ENCODE measurements at regions not wholly inside any gene's neighbourhood (a gene's known extent, or its start where the extent isn't known, plus 50 kb on each side); places are given as distances from the start of the nearest gene placed in this dataset.

GRCh38 chr21:40938078-40938477 is 91.1 kb upstream of the DSCAM start:
- Histone ChIP-seq H3K4me1 (ENCODE audit: control insufficient read depth in 2 of 2, insufficient read depth in 2 of 2, low read length in 2 of 2) (no peaks in the 10 kb centered on the region), H3K27me3 (replicated peaks in 1 of 4; ENCODE audit: control extremely low read depth in 1 of 4, control insufficient read depth in 3 of 4, insufficient read depth in 4 of 4, low read length in 3 of 4) (no peaks in the 10 kb centered on the region), H3K79me2 (ENCODE audit: control insufficient read depth, insufficient read depth, low read length) (no peaks in the 10 kb centered on the region), H3K27ac (ENCODE audit: low read length in 2 of 2) (no peak overlapping the region), H3K4me3 (ENCODE audit: control extremely low read depth in 1 of 5, extremely low read depth in 1 of 5, insufficient read depth in 1 of 5, low read depth in 2 of 5, low read length in 4 of 5) (no peak overlapping the region), H3K4me2 (replicated peaks; ENCODE audit: low read depth, low read length, poor library complexity, severe bottlenecking) (no peak overlapping the region), H2AFZ (ENCODE audit: insufficient read depth, low read depth, low read length, poor library complexity, severe bottlenecking) (no peak overlapping the region), H3K36me3 (replicated peaks in 1 of 2; ENCODE audit: control extremely low read depth in 1 of 2, control insufficient read depth in 1 of 2, extremely low read depth in 1 of 2, insufficient read depth in 2 of 2, low read length in 1 of 2) (no peaks in the 10 kb centered on the region), H3K9ac (ENCODE audit: low read length) (no peak overlapping the region), H3K9me3 (ENCODE audit: control extremely low read depth in 1 of 3, control insufficient read depth in 2 of 3, insufficient read depth in 1 of 3, low read length in 2 of 3) (peaks cover 0 to under 1% (median 0%) of the 10 kb centered on the region in 3 donors), H4K20me1 (ENCODE audit: control insufficient read depth, insufficient read depth, low read length, poor library complexity, severe bottlenecking) (no peaks in the 10 kb centered on the region)
- DNase-seq (no peak), ATAC-seq (ENCODE audit: low read depth) (no peak)
- H3K9me3 Mint-ChIP-seq (ENCODE audit: insufficient read depth) = no peaks in the 10 kb centered on the region
- H3K4me3 Mint-ChIP-seq = no peak overlapping the region
- H3K27ac Mint-ChIP-seq = no peak overlapping the region
- TF ChIP-seq, protein P1, sequence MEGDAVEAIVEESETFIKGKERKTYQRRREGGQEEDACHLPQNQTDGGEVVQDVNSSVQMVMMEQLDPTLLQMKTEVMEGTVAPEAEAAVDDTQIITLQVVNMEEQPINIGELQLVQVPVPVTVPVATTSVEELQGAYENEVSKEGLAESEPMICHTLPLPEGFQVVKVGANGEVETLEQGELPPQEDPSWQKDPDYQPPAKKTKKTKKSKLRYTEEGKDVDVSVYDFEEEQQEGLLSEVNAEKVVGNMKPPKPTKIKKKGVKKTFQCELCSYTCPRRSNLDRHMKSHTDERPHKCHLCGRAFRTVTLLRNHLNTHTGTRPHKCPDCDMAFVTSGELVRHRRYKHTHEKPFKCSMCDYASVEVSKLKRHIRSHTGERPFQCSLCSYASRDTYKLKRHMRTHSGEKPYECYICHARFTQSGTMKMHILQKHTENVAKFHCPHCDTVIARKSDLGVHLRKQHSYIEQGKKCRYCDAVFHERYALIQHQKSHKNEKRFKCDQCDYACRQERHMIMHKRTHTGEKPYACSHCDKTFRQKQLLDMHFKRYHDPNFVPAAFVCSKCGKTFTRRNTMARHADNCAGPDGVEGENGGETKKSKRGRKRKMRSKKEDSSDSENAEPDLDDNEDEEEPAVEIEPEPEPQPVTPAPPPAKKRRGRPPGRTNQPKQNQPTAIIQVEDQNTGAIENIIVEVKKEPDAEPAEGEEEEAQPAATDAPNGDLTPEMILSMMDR (IDR thresholded peaks at IDR 0.05) = no peak
- no peak for TF ChIP-seq EZH2 (IDR thresholded peaks at IDR 0.05; ENCODE audit: borderline replicate concordance, insufficient read depth, low read depth, low read length, poor library complexity, severe bottlenecking)
- ChIA-PET POLR2A (no interaction called here), CTCF (no interaction called here)
- intact Hi-C loops (cut with micrococcal nuclease) = no loop called here
- H3K4me1 Mint-ChIP-seq = no peaks in the 10 kb centered on the region
- 86% methylated on average over 2 of the region's 2 CpGs for WGBS (ENCODE audit: insufficient coverage)
- no peaks in the 10 kb centered on the region for H3K27me3 Mint-ChIP-seq

DNA sequence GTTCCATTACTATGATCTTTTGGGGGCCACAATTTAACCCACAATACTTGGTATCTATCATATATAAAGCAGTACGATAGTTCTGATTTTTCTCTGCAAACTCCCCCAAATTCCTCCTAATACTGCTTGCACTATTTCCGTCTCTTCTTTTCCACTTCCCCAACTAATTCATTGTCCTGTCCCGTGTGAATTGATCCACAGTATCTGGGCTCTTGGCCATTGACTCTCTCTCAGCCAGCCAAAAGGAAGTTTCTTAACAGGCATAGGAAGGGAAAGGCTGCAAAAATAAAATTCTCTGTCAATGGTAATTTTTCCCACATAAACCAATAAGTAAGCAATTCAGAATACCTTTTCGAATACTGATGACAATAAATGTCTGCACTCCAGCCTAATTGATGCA is 91.7 kb upstream of the DSCAM start:
- 94% methylated on average over 2 of the region's 4 CpGs for WGBS (ENCODE audit: insufficient coverage)
- Mint-ChIP-seq H3K27ac (no peak overlapping the region), H3K27me3 (no peaks in the 10 kb centered on the region), H3K4me1 (no peaks in the 10 kb centered on the region), H3K9me3 (ENCODE audit: insufficient read depth) (no peaks in the 10 kb centered on the region), H3K4me3 (no peak overlapping the region)
- ChIA-PET CTCF (no interaction called here), POLR2A (no interaction called here)
- DNase-seq (no peak), ATAC-seq (ENCODE audit: low read depth) (no peak)
- Histone ChIP-seq H3K9ac (ENCODE audit: low read length) (no peak overlapping the region), H3K27me3 (replicated peaks in 1 of 4; ENCODE audit: control extremely low read depth in 1 of 4, control insufficient read depth in 3 of 4, insufficient read depth in 4 of 4, low read length in 3 of 4) (no peaks in the 10 kb centered on the region), H3K9me3 (ENCODE audit: control extremely low read depth in 1 of 3, control insufficient read depth in 2 of 3, insufficient read depth in 1 of 3, low read length in 2 of 3) (no peaks in the 10 kb centered on the region), H3K4me3 (ENCODE audit: control extremely low read depth in 1 of 5, extremely low read depth in 1 of 5, insufficient read depth in 1 of 5, low read depth in 2 of 5, low read length in 4 of 5) (no peak overlapping the region), H3K79me2 (ENCODE audit: control insufficient read depth, insufficient read depth, low read length) (no peaks in the 10 kb centered on the region), H2AFZ (ENCODE audit: insufficient read depth, low read depth, low read length, poor library complexity, severe bottlenecking) (no peak overlapping the region), H3K36me3 (replicated peaks in 1 of 2; ENCODE audit: control extremely low read depth in 1 of 2, control insufficient read depth in 1 of 2, extremely low read depth in 1 of 2, insufficient read depth in 2 of 2, low read length in 1 of 2) (no peaks in the 10 kb centered on the region), H4K20me1 (ENCODE audit: control insufficient read depth, insufficient read depth, low read length, poor library complexity, severe bottlenecking) (no peaks in the 10 kb centered on the region), H3K4me1 (ENCODE audit: control insufficient read depth in 2 of 2, insufficient read depth in 2 of 2, low read length in 2 of 2) (no peaks in the 10 kb centered on the region), H3K27ac (ENCODE audit: low read length in 2 of 2) (no peak overlapping the region), H3K4me2 (replicated peaks; ENCODE audit: low read depth, low read length, poor library complexity, severe bottlenecking) (no peak overlapping the region)
- intact Hi-C loops (cut with micrococcal nuclease) = no loop called here
- TF ChIP-seq, protein P1 (IDR thresholded peaks at IDR 0.05) = no peak
- TF ChIP-seq EZH2 (IDR thresholded peaks at IDR 0.05; ENCODE audit: borderline replicate concordance, insufficient read depth, low read depth, low read length, poor library complexity, severe bottlenecking) = no peak
